Stimulated activated CD4-positive, alpha-beta T cell treated with anti-CD3 and anti-CD28 coated beads, Interleukin-4, amount 100 ng/mL, for 48 hours (primary cell): ENCODE measurements at regions not wholly inside any gene's neighbourhood (a gene's known extent, or its start where the extent isn't known, plus 50 kb on each side); places are given as distances from the start of the nearest gene placed in this dataset.
"Not testable (repeated sequence)": the region's sequence is repeated elsewhere in the genome, so short reads cannot be mapped to it uniquely, and the experiment has no call there.

Experiments
- DNase-seq, 2 donors: peaks; one replicate each; pipeline ENCODE4 v3.0.0-alpha.2; 2020; ENCODE audit warnings: low read depth in 2 of 2

- DNase-seq: no peak
These were observed 822.6 kb downstream of the TBC1D32 start for GRCh38 chr6:120511712-120512111.

- DNase-seq: no peak
These were observed 835.6 kb downstream of the TBC1D32 start for GRCh38 chr6:120498711-120499110.

GRCh38 chr6:120496661-120497060, 837.6 kb downstream of the TBC1D32 start:
- no peak for DNase-seq

- DNase-seq: no peak
These were observed 840.8 kb downstream of the TBC1D32 start for GRCh38 chr6:120493505-120493904.

- no peak for DNase-seq
These were observed 844.3 kb downstream of the TBC1D32 start for GRCh38 chr6:120489941-120490340.

- no peak for DNase-seq
These were observed 850.1 kb downstream of the TBC1D32 start for GRCh38 chr6:120484146-120484545.

- DNase-seq: no peak
These were observed 855.6 kb downstream of the TBC1D32 start for GRCh38 chr6:120478650-120479049.

GRCh38 chr6:120473804-120474203, 860.5 kb downstream of the TBC1D32 start:
- DNase-seq: no peak

GRCh38 chr6:120468486-120468885, 865.8 kb downstream of the TBC1D32 start:
- DNase-seq: no peak

GRCh38 chr6:120451508-120451907, 882.8 kb downstream of the TBC1D32 start:
- DNase-seq: no peak

GRCh38 chr6:120447605-120448004, 886.7 kb downstream of the TBC1D32 start:
- DNase-seq: no peak

GRCh38 chr6:120432840-120433239, 901.4 kb downstream of the TBC1D32 start:
- DNase-seq: not testable (repeated sequence)

GRCh38 chr6:120431841-120432240, 902.4 kb downstream of the TBC1D32 start:
- DNase-seq: no peak

- no peak for DNase-seq
These were observed 922.9 kb downstream of the TBC1D32 start for GRCh38 chr6:120411394-120411793.

GRCh38 chr6:120410586-120410985, 923.7 kb downstream of the TBC1D32 start:
- no peak for DNase-seq

- DNase-seq: no peak
These were observed 926.6 kb downstream of the TBC1D32 start for GRCh38 chr6:120407696-120408095.

- DNase-seq: no peak
These were observed 928.3 kb downstream of the TBC1D32 start for GRCh38 chr6:120405947-120406346.

- no peak for DNase-seq
These were observed 938.5 kb downstream of the TBC1D32 start for GRCh38 chr6:120395784-120396183.

GRCh38 chr6:120395330-120395729, 939.0 kb downstream of the TBC1D32 start:
- no peak for DNase-seq

- DNase-seq: no peak
These were observed 941.3 kb downstream of the TBC1D32 start for GRCh38 chr6:120392941-120393340.

GRCh38 chr6:120384671-120385070, 949.6 kb downstream of the TBC1D32 start:
- no peak for DNase-seq

- no peak for DNase-seq
These were observed 950.6 kb downstream of the TBC1D32 start for GRCh38 chr6:120383681-120384080.

GRCh38 chr6:120378582-120379220, 955.6 kb downstream of the TBC1D32 start:
- DNase-seq: no peak

GRCh38 chr6:120373185-120373584, 961.1 kb downstream of the TBC1D32 start:
- DNase-seq: no peak
